ENCODE measurements at regions not wholly inside any gene's neighbourhood (a gene's known extent, or its start where the extent isn't known, plus 50 kb on each side); places are given as distances from the start of the nearest gene placed in this dataset.

GRCh38 chr7:132035517-132036362, 479.3 kb upstream of the PODXL start:
- H3K27me3 ChIP-seq (ENCODE audit: control insufficient read depth, insufficient read depth, low read length), result 0 out of 2 replicates have a peak, but pooled peaks cover 2% of the 10 kb centered on the region
- no peak overlapping the region for H4K5ac ChIP-seq (ENCODE audit: low read depth, low read length)
- H3K56ac ChIP-seq (ENCODE audit: extremely low read depth, insufficient read depth, low read length), result no peak overlapping the region
- TF ChIP-seq MAZ (IDR thresholded peaks at IDR 0.05; ENCODE audit: borderline replicate concordance, low read depth, low read length) (no peak), NFE2L2 (IDR thresholded peaks at IDR 0.05; ENCODE audit: low read depth, low read length) (no peak), CTCF (conservative IDR thresholded peaks at IDR 0.05; ENCODE audit: low read depth, low read length) (no peak), BHLHE40 (IDR thresholded peaks at IDR 0.05; ENCODE audit: low read depth, low read length) (no peak), RAD21 (IDR thresholded peaks at IDR 0.05; ENCODE audit: low read length) (no peak), CHD1 (IDR thresholded peaks at IDR 0.05; ENCODE audit: low read depth, low read length) (no peak), RFX5 (IDR thresholded peaks at IDR 0.05; ENCODE audit: low read depth, low read length) (no peak), MXI1 (IDR thresholded peaks at IDR 0.05; ENCODE audit: borderline replicate concordance, low read depth, low read length) (no peak), FOS (IDR thresholded peaks at IDR 0.05; ENCODE audit: low read depth, low read length) (no peak), RCOR1 (IDR thresholded peaks at IDR 0.05; ENCODE audit: insufficient replicate concordance, low read length) (no peak), MAFK (IDR thresholded peaks at IDR 0.05; ENCODE audit: low read depth, low read length) (no peak), USF2 (IDR thresholded peaks at IDR 0.05; ENCODE audit: low read depth, low read length) (no peak), ELK1 (IDR thresholded peaks at IDR 0.05; ENCODE audit: borderline replicate concordance, low read depth, low read length) (no peak), CEBPB (IDR thresholded peaks at IDR 0.05; ENCODE audit: low read depth, low read length) (no peak), SMC3 (IDR thresholded peaks at IDR 0.05; ENCODE audit: low read depth, low read length) (no peak)
- in situ Hi-C loops (cut with MboI; ENCODE audit: low sequenced_read_pairs), result no loop called here
- ChIA-PET POLR2A (ENCODE audit: unreplicated experiment) (no interaction called here), CTCF (no interaction called here)
- no peak overlapping the region for H3K4me2 ChIP-seq (ENCODE audit: low read depth, low read length)
- no peak overlapping the region for H3K14ac ChIP-seq (replicated peaks; ENCODE audit: low read depth, low read length)
- H2AK9ac ChIP-seq (replicated peaks; ENCODE audit: low read depth, low read length, poor library complexity), result no peak overlapping the region
- H3K9me3 ChIP-seq (ENCODE audit: control insufficient read depth, insufficient read depth, low read length), result no peaks in the 10 kb centered on the region
- H3K79me1 ChIP-seq (ENCODE audit: low read depth in 1 of 2, low read length in 2 of 2), result no peaks in the 10 kb centered on the region
- no peak overlapping the region for H3K18ac ChIP-seq (ENCODE audit: low read depth, low read length)
- H3K36me3 ChIP-seq (ENCODE audit: control insufficient read depth, insufficient read depth, low read length), result no peaks in the 10 kb centered on the region
- H2BK120ac ChIP-seq (ENCODE audit: low read depth, low read length), result no peak overlapping the region
- intact Hi-C loops (cut with micrococcal nuclease), result no loop called here
- ATAC-seq (ENCODE audit: low read depth) (no peak), DNase-seq (no peak)
- H2BK20ac ChIP-seq (ENCODE audit: low read depth, low read length), result no peak overlapping the region
- H2BK5ac ChIP-seq (ENCODE audit: low read depth, low read length, poor library complexity, severe bottlenecking), result no peak overlapping the region
- dilution Hi-C loops (cut with HindIII; ENCODE audit: low sequenced_read_pairs, unreplicated experiment), result no loop called here
- WGBS, 2 experiments (ENCODE audit: extremely low coverage in 2 of 2, insufficient read length in 1 of 2), result no CpG with 5 or more reads among the region's 9 CpGs
- no peak overlapping the region for H3K27ac ChIP-seq (ENCODE audit: insufficient read depth, low read length)
- H2AK5ac ChIP-seq (ENCODE audit: low read depth, low read length), result no peak overlapping the region
- H2AFZ ChIP-seq (replicated peaks; ENCODE audit: low read length, poor library complexity), result no peak overlapping the region
- H3K4ac ChIP-seq (ENCODE audit: low read depth, low read length), result no peak overlapping the region
- H4K20me1 ChIP-seq (ENCODE audit: insufficient read depth, low read length), result no peaks in the 10 kb centered on the region
- H3K23ac ChIP-seq (ENCODE audit: low read depth, low read length), result no peak overlapping the region
- no peaks in the 10 kb centered on the region for H3K9me1 ChIP-seq (ENCODE audit: insufficient read depth, low read length)
- H4K91ac ChIP-seq (ENCODE audit: insufficient read depth, low read depth, low read length), result no peak overlapping the region
- H4K8ac ChIP-seq (ENCODE audit: low read depth in 2 of 2, low read length in 2 of 2), result no peak overlapping the region
- H3K4me1 ChIP-seq (ENCODE audit: control insufficient read depth, insufficient read depth, low read length), result no peaks in the 10 kb centered on the region
- no peak overlapping the region for H3K9ac ChIP-seq (ENCODE audit: low read depth, low read length)
- H2BK15ac ChIP-seq (ENCODE audit: low read depth, low read length), result no peak overlapping the region
- no peak overlapping the region for H3K4me3 ChIP-seq (ENCODE audit: insufficient read depth, low read depth, low read length)
- no TSS peak for BruUV-seq (replicated peaks)

Measured in IMR-90 (cell line).